ENCODE measurements at regions not wholly inside any gene's neighbourhood (a gene's known extent, or its start where the extent isn't known, plus 50 kb on each side); places are given as distances from the start of the nearest gene placed in this dataset.

DNA sequence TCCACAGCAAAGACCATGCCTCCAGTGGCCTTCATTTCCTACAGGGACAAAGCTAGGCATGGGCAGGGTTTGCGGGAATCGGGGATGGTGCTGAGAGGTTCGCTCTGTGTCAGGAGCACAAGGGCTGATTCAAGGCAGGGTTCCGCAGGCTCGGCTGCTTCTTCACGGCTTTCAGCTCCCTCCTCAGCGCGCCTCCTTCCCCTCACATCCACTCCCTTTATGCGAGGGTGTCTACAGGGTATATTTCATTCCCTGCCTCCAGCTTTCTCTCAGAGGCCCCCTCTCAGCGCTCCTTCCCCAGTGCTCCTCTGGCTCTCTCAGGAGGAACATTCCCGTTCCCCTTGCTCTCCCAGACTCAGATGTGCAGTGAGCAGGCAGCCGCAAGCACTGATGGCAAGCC lies 78.7 kb upstream of the ASB18 start:
- no peak overlapping the region for H3K4me3 ChIP-seq
- H3K9me3 ChIP-seq, result no peaks in the 10 kb centered on the region
- no peaks in the 10 kb centered on the region for H3K4me1 ChIP-seq
- no peak for TF ChIP-seq EP300 (IDR thresholded peaks at IDR 0.05)
- TF ChIP-seq POLR2AphosphoS5 (IDR thresholded peaks at IDR 0.05), result no peak
- no peak for TF ChIP-seq CTCF (IDR thresholded peaks at IDR 0.05)
- no peak for TF ChIP-seq POLR2A (IDR thresholded peaks at IDR 0.05)
- H3K36me3 ChIP-seq, result no peaks in the 10 kb centered on the region
- H3K27me3 ChIP-seq, result no peaks in the 10 kb centered on the region
- DNase-seq, result no peak
- intact Hi-C loops (cut with DNase I), result no loop called here
- H3K27ac ChIP-seq, result no peak overlapping the region
- 94 to 96% methylated on average over 12 of the region's 12 CpGs for WGBS, 2 donors

- no peaks in the 10 kb centered on the region for H3K27me3 ChIP-seq
- intact Hi-C loops (cut with DNase I), result no loop called here
- 41 to 48% methylated on average over 10 of the region's 10 CpGs for WGBS, 2 donors
Observed at GRCh38 chr2:236343400-236344161, 79.4 kb upstream of the ASB18 start.

DNA sequence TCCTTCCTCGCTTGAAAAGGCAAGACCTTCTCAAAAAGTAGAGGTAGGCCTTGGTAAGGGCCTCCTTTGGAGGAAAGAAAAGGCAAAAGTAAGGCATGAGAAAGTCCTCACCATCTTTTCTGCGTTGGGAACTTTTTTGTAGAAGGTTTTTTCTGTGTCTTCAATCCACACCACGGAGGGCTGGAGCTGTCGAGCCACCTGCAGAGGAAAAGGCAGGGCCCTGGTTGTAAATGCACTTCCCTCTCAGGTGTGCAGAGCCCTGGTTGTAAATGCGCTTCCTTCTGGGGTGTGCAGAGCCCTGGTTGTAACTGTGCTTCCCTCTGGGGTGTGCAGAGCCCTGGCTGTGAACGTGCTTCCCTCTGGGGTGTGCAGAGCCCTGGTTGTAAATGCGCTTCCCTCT lies 80.2 kb upstream of the ASB18 start:
- H3K9me3 ChIP-seq, result no peaks in the 10 kb centered on the region
- no peaks in the 10 kb centered on the region for H3K27me3 ChIP-seq
- H3K4me1 ChIP-seq, result no peaks in the 10 kb centered on the region
- TF ChIP-seq CTCF (IDR thresholded peaks at IDR 0.05) (no peak), POLR2AphosphoS5 (IDR thresholded peaks at IDR 0.05) (no peak), POLR2A (IDR thresholded peaks at IDR 0.05) (no peak), EP300 (IDR thresholded peaks at IDR 0.05) (no peak)
- 66 to 75% methylated on average over 7 of the region's 7 CpGs for WGBS, 2 donors
- no peaks in the 10 kb centered on the region for H3K36me3 ChIP-seq
- no peak overlapping the region for H3K27ac ChIP-seq
- H3K4me3 ChIP-seq, result no peak overlapping the region
- no peak for DNase-seq
- intact Hi-C loops (cut with DNase I), result no loop called here

More at GRCh38 chr2:236343400-236344161, 79.4 kb upstream of the ASB18 start:
- no peaks in the 10 kb centered on the region for H3K4me1 ChIP-seq
- no peaks in the 10 kb centered on the region for H3K9me3 ChIP-seq
- no peak overlapping the region for H3K27ac ChIP-seq
- no peak overlapping the region for H3K4me3 ChIP-seq
- TF ChIP-seq CTCF (IDR thresholded peaks at IDR 0.05), result peak in 3 of 4 experiments; percentile 63 to 81 (median 76)
- TF ChIP-seq EP300 (IDR thresholded peaks at IDR 0.05), result no peak
- TF ChIP-seq POLR2A (IDR thresholded peaks at IDR 0.05), result no peak
- no peaks in the 10 kb centered on the region for H3K36me3 ChIP-seq
- no peak for DNase-seq

GRCh38 chr2:236345081-236345714 lies 81.0 kb upstream of the ASB18 start:
- Histone ChIP-seq H3K4me1 (no peaks in the 10 kb centered on the region), H3K4me3 (no peak overlapping the region), H3K27ac (no peak overlapping the region), H3K27me3 (no peaks in the 10 kb centered on the region), H3K36me3 (no peaks in the 10 kb centered on the region), H3K9me3 (no peaks in the 10 kb centered on the region)
- WGBS, 2 donors, result 79 to 89% methylated on average over 18 of the region's 18 CpGs
- TF ChIP-seq EP300 (IDR thresholded peaks at IDR 0.05) (no peak), CTCF (IDR thresholded peaks at IDR 0.05) (no peak), POLR2AphosphoS5 (IDR thresholded peaks at IDR 0.05) (no peak), POLR2A (IDR thresholded peaks at IDR 0.05) (no peak)
- no peak for DNase-seq
- intact Hi-C loops (cut with DNase I), result no loop called here

Measured in sigmoid colon (tissue), 6 donors.